ENCODE measurements at regions not wholly inside any gene's neighbourhood (a gene's known extent, or its start where the extent isn't known, plus 50 kb on each side); places are given as distances from the start of the nearest gene placed in this dataset.

DNA sequence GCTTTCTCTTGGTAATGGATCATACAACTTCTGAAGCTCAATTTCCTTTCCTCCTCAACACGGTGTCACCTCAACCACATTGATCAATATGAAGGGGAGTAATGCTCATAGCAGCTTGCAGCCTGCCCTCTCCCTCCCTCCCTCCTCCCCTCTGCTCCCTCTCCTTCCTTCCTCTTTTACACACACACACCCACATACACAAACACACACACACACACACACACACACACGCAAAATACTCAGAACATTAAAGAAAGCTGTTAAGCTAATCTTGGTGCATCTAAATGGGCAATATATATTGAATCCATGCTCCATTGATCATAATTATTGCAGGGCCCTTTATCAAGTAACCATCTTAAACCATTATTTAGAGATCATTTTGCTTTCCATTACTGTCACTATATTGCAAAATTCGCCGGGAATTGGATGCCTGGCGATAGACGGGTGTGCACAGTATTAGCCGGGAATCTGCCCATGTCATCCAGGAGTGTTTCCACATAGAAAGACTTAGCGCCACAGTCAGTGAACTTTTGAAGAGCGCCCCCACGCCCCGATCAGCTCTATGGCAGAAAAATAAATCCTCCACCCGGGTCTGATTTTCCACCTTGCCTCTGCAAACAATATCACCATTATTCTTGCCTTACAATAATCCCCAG is 122.0 kb downstream of the PRLHR start:
- no peak for DNase-seq (ENCODE audit: low read depth)
- no peak for TF ChIP-seq CTCF (IDR thresholded peaks at IDR 0.05; ENCODE audit: insufficient read depth, low read length)
- no peak overlapping the region for H3K4me3 ChIP-seq (ENCODE audit: low read depth, low read length)

GRCh38 chr10:118472415-118473304 is 122.8 kb downstream of the PRLHR start:
- H3K4me3 ChIP-seq (ENCODE audit: low read depth, low read length): no peak overlapping the region
- DNase-seq (ENCODE audit: low read depth): no peak
- TF ChIP-seq CTCF (IDR thresholded peaks at IDR 0.05; ENCODE audit: insufficient read depth, low read length): no peak

GRCh38 chr10:118471863-118472262 is 123.6 kb downstream of the PRLHR start:
- H3K4me3 ChIP-seq (ENCODE audit: low read depth, low read length): no peak overlapping the region
- DNase-seq (ENCODE audit: low read depth): peak; percentile 47

GRCh38 chr10:118470470-118470869 is 125.0 kb downstream of the PRLHR start:
- DNase-seq (ENCODE audit: low read depth): no peak
- no peak overlapping the region for H3K4me3 ChIP-seq (ENCODE audit: low read depth, low read length)
- TF ChIP-seq CTCF (IDR thresholded peaks at IDR 0.05; ENCODE audit: insufficient read depth, low read length): no peak

More at GRCh38 chr10:118471863-118472262, 123.6 kb downstream of the PRLHR start:
- TF ChIP-seq CTCF (IDR thresholded peaks at IDR 0.05; ENCODE audit: insufficient read depth, low read length): no peak

DNA sequence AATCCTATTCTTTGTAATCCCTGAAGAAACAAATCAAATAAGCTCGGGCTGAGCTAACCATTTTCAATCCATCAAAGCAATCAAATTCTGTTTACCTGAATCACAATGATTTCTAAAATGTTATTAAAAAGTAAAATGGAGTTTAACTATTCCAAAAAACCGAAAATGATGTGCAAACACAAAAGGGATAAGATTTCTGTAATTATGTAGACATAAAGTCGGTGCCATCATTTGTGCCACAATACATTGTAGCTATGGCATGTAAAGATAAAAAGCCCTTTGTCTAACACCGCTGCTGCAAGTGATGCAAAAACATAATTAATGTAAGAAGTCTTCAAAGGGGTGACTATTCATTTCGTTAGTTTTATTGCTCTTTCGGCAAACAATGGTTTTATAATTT is 125.1 kb upstream of the FAM204A start:
- TF ChIP-seq CTCF (IDR thresholded peaks at IDR 0.05; ENCODE audit: insufficient read depth, low read length): no peak
- no peak for DNase-seq (ENCODE audit: low read depth)
- H3K4me3 ChIP-seq (ENCODE audit: low read depth, low read length): no peak overlapping the region

- no peak for TF ChIP-seq CTCF (IDR thresholded peaks at IDR 0.05; ENCODE audit: insufficient read depth, low read length)
- H3K4me3 ChIP-seq (ENCODE audit: low read depth, low read length): no peak overlapping the region
- DNase-seq (ENCODE audit: low read depth): no peak
Observed at GRCh38 chr10:118465300-118465874, 123.3 kb upstream of the FAM204A start.

All from fibroblast of the aortic adventitia (primary cell).